K562 (cell line): ENCODE measurements at regions not wholly inside any gene's neighbourhood (a gene's known extent, or its start where the extent isn't known, plus 50 kb on each side); places are given as distances from the start of the nearest gene placed in this dataset.
A peak's percentile ranks its signal among the peaks of the same experiment; 100 is the strongest.

Source experiments
- ASH1L ChIP-seq: fragments of 450-650 bp; IDR thresholded peaks from 2 replicates; pipeline ENCODE4 v1.6.1; 2018; ENCODE audit warnings: borderline replicate concordance, mild to moderate bottlenecking, low read depth; ENCODE audit not compliant: partially characterized antibody
- BMI1 ChIP-seq: fragments of 150-350 bp; IDR thresholded peaks from 2 replicates; pipeline ENCODE4 v1.6.1; 2014; ENCODE audit warnings: low read length
- C11orf30 ChIP-seq: fragments of 450-650 bp; IDR thresholded peaks from 2 replicates; pipeline ENCODE4 v1.6.1; 2016; ENCODE audit warnings: low read depth, mild to moderate bottlenecking
- DDX20 ChIP-seq: fragments of 450-650 bp; IDR thresholded peaks from 2 replicates; pipeline ENCODE4 v1.6.1; 2016; ENCODE audit warnings: missing genetic modification characterization, low read depth, mild to moderate bottlenecking, missing compliant biosample characterization, moderate library complexity
- GABPA ChIP-seq: fragments of 200-800 bp; sonication (Bioruptor generic); conservative IDR thresholded peaks from 2 replicates; pipeline ENCODE4 v1.6.1; 2016; ENCODE audit warnings: low read depth, missing genetic modification characterization, missing compliant biosample characterization
- HCFC1 ChIP-seq: IDR thresholded peaks from 2 replicates; pipeline ENCODE4 v1.6.1; 2012; ENCODE audit warnings: low read depth, low read length, improper control_type of control experiment
- HLTF ChIP-seq: fragments of 450-650 bp; IDR thresholded peaks from 2 replicates; pipeline ENCODE4 v1.6.1; 2016
- MCM3 ChIP-seq: fragments of 450-650 bp; IDR thresholded peaks from 2 replicates; pipeline ENCODE4 v1.6.1; 2016
- MED1 ChIP-seq: sonication (generic); formaldehyde crosslinking; IDR thresholded peaks from 2 replicates; pipeline ENCODE4 v1.8.1; 2023; ENCODE audit warnings: missing genetic modification reagents, borderline replicate concordance
- MXI1 ChIP-seq: IDR thresholded peaks from 2 replicates; pipeline ENCODE4 v1.6.1; 2011; ENCODE audit warnings: low read depth, mild to moderate bottlenecking, improper control_type of control experiment, low read length
- PPARD ChIP-seq: fragments of 250-450 bp; sonication (Bioruptor Pico); IDR thresholded peaks from 2 replicates; pipeline ENCODE4 v1.8.0; 2022; ENCODE audit warnings: inconsistent platforms, mild to moderate bottlenecking, moderate library complexity
- RB1 ChIP-seq: fragments of 450-650 bp; IDR thresholded peaks from 2 replicates; pipeline ENCODE4 v1.6.1; 2017; ENCODE audit warnings: low read depth, mild to moderate bottlenecking
- U2AF1 ChIP-seq: fragments of 200-400 bp; formaldehyde crosslinking; optimal IDR thresholded peaks from 2 replicates; pipeline ENCODE3; 2017; ENCODE audit warnings: mild to moderate bottlenecking, low read depth, low read length, moderate library complexity
- ZNF644 ChIP-seq: fragments of 200-800 bp; sonication (Bioruptor generic); IDR thresholded peaks from 2 replicates; pipeline ENCODE4 v1.6.1; 2016; ENCODE audit warnings: low read depth, missing genetic modification characterization, missing compliant biosample characterization
- ZNF77 ChIP-seq: fragments of 250-450 bp; sonication (Bioruptor Pico); IDR thresholded peaks from 2 replicates; pipeline ENCODE4 v1.5.0; 2020
- TF ChIP-seq, protein P1 (sequence below): IDR thresholded peaks from 2 replicates; pipeline ENCODE4 v1.6.1; 2016; ENCODE audit warnings: missing genetic modification characterization, missing compliant biosample characterization
- TF ChIP-seq, protein P2 (sequence below): fragments of 250-450 bp; sonication (Bioruptor Pico); IDR thresholded peaks from 2 replicates; pipeline ENCODE4 v1.6.1; 2021; ENCODE audit warnings: mild to moderate bottlenecking
- TF ChIP-seq, protein P3 (sequence below): fragments of 450-650 bp; IDR thresholded peaks from 2 replicates; pipeline ENCODE4 v1.6.1; 2016
- TF ChIP-seq, protein P4 (sequence below): sonication (generic); formaldehyde crosslinking; IDR thresholded peaks from 2 replicates; pipeline ENCODE4 v1.8.0; 2023; ENCODE audit warnings: missing genetic modification reagents, mild to moderate bottlenecking, borderline replicate concordance

DNA sequence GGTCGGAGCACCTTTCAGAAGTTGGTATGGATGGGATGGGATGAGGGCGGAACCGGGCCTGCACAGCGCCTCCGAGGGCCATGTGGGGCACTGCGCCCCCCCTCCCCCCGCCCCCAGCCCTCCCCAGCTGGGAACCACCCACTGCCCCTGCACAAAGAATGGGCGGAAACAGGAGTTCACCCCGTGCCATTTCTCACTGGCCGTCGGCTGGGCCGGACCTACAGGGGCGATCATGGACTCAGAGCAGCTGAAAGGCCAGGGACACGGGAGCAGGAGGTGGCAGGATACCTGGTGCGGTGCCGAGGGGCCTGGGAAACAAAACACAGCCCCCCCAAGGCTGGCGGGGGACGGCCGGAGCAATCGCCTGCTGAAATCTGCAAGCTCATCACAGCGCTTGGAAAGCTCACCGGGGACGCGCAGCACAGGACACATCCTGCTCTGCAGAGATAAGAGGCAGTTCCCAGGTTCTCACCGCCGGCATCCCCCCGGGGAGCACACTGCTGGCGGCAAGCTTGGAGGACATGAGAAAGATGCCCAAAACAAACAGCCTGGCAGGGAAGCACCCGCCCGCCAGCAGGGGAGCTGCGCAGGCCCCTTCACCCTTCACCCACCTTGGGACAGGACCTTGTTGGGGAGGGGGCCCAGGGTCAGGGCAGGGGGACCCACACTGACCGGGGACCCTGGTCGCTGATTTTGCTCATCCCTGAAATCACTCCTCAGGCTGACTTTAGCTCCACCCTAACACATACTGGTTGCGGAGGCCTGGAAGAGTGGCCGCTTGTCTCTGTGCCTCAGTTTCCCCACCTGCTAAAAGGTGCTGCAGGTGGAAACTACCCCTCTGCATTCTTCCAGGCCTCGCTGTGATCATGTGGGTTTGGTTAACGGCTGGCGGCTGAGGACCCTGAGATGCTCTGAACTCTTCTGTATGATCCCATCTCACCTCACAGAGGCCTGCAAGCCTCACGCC, 263.9 kb downstream of the C16orf95 start (continued):
- TF ChIP-seq C11orf30 = peak; percentile 97
- TF ChIP-seq, protein P1, sequence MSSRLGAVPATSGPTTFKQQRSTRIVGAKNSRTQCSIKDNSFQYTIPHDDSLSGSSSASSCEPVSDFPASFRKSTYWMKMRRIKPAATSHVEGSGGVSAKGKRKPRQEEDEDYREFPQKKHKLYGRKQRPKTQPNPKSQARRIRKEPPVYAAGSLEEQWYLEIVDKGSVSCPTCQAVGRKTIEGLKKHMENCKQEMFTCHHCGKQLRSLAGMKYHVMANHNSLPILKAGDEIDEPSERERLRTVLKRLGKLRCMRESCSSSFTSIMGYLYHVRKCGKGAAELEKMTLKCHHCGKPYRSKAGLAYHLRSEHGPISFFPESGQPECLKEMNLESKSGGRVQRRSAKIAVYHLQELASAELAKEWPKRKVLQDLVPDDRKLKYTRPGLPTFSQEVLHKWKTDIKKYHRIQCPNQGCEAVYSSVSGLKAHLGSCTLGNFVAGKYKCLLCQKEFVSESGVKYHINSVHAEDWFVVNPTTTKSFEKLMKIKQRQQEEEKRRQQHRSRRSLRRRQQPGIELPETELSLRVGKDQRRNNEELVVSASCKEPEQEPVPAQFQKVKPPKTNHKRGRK (tag) = no peak
- TF ChIP-seq RB1 = 0 out of 2 replicates have a peak, but pooled peaks have one; percentile 13
- no peak for TF ChIP-seq BMI1
- no peak for TF ChIP-seq ZNF77 (CRISPR knock-in tag)
- TF ChIP-seq HCFC1 = no peak
- no peak for TF ChIP-seq U2AF1
- TF ChIP-seq, protein P2, sequence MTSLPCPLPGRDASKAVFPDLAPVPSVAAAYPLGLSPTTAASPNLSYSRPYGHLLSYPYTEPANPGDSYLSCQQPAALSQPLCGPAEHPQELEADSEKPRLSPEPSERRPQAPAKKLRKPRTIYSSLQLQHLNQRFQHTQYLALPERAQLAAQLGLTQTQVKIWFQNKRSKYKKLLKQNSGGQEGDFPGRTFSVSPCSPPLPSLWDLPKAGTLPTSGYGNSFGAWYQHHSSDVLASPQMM = no peak
- TF ChIP-seq, protein P3, sequence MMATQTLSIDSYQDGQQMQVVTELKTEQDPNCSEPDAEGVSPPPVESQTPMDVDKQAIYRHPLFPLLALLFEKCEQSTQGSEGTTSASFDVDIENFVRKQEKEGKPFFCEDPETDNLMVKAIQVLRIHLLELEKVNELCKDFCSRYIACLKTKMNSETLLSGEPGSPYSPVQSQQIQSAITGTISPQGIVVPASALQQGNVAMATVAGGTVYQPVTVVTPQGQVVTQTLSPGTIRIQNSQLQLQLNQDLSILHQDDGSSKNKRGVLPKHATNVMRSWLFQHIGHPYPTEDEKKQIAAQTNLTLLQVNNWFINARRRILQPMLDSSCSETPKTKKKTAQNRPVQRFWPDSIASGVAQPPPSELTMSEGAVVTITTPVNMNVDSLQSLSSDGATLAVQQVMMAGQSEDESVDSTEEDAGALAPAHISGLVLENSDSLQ = 0 out of 2 replicates have a peak, but pooled peaks have one; percentile 3
- TF ChIP-seq GABPA = no peak; the same call in 1 of the 2 replicates
- TF ChIP-seq PPARD (CRISPR knock-in tag) = no peak
- no peak for TF ChIP-seq DDX20 (tag)
- TF ChIP-seq MXI1 = 0 out of 2 replicates have a peak, but pooled peaks have one; percentile 34
- no peak for TF ChIP-seq ZNF644 (tag)
- TF ChIP-seq ASH1L = no peak
- no peak for TF ChIP-seq MCM3
- no peak for TF ChIP-seq HLTF
- TF ChIP-seq, protein P4, sequence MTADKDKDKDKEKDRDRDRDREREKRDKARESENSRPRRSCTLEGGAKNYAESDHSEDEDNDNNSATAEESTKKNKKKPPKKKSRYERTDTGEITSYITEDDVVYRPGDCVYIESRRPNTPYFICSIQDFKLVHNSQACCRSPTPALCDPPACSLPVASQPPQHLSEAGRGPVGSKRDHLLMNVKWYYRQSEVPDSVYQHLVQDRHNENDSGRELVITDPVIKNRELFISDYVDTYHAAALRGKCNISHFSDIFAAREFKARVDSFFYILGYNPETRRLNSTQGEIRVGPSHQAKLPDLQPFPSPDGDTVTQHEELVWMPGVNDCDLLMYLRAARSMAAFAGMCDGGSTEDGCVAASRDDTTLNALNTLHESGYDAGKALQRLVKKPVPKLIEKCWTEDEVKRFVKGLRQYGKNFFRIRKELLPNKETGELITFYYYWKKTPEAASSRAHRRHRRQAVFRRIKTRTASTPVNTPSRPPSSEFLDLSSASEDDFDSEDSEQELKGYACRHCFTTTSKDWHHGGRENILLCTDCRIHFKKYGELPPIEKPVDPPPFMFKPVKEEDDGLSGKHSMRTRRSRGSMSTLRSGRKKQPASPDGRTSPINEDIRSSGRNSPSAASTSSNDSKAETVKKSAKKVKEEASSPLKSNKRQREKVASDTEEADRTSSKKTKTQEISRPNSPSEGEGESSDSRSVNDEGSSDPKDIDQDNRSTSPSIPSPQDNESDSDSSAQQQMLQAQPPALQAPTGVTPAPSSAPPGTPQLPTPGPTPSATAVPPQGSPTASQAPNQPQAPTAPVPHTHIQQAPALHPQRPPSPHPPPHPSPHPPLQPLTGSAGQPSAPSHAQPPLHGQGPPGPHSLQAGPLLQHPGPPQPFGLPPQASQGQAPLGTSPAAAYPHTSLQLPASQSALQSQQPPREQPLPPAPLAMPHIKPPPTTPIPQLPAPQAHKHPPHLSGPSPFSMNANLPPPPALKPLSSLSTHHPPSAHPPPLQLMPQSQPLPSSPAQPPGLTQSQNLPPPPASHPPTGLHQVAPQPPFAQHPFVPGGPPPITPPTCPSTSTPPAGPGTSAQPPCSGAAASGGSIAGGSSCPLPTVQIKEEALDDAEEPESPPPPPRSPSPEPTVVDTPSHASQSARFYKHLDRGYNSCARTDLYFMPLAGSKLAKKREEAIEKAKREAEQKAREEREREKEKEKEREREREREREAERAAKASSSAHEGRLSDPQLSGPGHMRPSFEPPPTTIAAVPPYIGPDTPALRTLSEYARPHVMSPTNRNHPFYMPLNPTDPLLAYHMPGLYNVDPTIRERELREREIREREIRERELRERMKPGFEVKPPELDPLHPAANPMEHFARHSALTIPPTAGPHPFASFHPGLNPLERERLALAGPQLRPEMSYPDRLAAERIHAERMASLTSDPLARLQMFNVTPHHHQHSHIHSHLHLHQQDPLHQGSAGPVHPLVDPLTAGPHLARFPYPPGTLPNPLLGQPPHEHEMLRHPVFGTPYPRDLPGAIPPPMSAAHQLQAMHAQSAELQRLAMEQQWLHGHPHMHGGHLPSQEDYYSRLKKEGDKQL (CRISPR knock-in tag) = no peak
- TF ChIP-seq MED1 (CRISPR knock-in tag) = no peak
